ENCODE measurements at regions not wholly inside any gene's neighbourhood (a gene's known extent, or its start where the extent isn't known, plus 50 kb on each side); places are given as distances from the start of the nearest gene placed in this dataset.

- no peak for TF ChIP-seq CTCF (conservative IDR thresholded peaks at IDR 0.05; ENCODE audit: low read length)
- TF ChIP-seq EZH2phosphoT487 (IDR thresholded peaks at IDR 0.05; ENCODE audit: borderline replicate concordance), result no peak
Observed at GRCh38 chr20:10731190-10731965, 57.6 kb upstream of the JAG1 start.
